HFF-Myc (cell line): ENCODE measurements at regions not wholly inside any gene's neighbourhood (a gene's known extent, or its start where the extent isn't known, plus 50 kb on each side); places are given as distances from the start of the nearest gene placed in this dataset.

ENCODE experiments used
- DNase-seq: peaks from one replicate; pipeline ENCODE4 v3.0.0-alpha.2; 2011; ENCODE audit warnings: low read depth; ENCODE audit errors: extremely low read depth
- H3K4me3 ChIP-seq: replicated peaks from 2 replicates; pipeline ENCODE4 v1.5.1; 2011; ENCODE audit warnings: low read depth, mild to moderate bottlenecking, control low read depth, low read length
- TF ChIP-seq, protein P1 (sequence below): IDR thresholded peaks from 2 replicates; pipeline ENCODE4 v1.5.1; 2012; ENCODE audit warnings: mild to moderate bottlenecking, low read depth, low read length, control low read depth; ENCODE audit errors: missing control alignments

- TF ChIP-seq, protein P1, sequence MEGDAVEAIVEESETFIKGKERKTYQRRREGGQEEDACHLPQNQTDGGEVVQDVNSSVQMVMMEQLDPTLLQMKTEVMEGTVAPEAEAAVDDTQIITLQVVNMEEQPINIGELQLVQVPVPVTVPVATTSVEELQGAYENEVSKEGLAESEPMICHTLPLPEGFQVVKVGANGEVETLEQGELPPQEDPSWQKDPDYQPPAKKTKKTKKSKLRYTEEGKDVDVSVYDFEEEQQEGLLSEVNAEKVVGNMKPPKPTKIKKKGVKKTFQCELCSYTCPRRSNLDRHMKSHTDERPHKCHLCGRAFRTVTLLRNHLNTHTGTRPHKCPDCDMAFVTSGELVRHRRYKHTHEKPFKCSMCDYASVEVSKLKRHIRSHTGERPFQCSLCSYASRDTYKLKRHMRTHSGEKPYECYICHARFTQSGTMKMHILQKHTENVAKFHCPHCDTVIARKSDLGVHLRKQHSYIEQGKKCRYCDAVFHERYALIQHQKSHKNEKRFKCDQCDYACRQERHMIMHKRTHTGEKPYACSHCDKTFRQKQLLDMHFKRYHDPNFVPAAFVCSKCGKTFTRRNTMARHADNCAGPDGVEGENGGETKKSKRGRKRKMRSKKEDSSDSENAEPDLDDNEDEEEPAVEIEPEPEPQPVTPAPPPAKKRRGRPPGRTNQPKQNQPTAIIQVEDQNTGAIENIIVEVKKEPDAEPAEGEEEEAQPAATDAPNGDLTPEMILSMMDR, result no peak
- DNase-seq, result no peak
- H3K4me3 ChIP-seq, result no peak overlapping the region
Observed at GRCh38 chr11:111077530-111078322, 167.8 kb upstream of the POU2AF2 start.

DNA sequence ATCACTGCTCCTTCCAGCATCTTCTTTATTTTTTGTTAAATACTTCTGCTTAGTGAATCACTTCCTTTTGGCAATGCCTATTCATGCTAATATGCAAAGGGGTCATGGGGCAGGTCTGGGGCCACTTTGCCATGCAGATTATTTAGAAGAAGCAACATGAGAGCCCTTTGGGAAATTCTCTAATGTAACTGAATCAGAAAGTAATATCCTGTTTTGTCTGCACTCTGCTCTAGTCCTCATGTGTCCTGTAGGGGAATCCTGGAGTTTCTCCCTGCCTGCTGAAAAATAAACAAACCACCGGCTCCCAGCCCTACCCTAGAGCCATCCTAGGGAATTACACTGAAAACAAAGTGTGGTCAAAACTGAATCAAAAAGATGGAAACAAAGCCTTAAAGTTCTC, 176.5 kb upstream of the POU2AF2 start:
- DNase-seq, result peak; percentile 10
- H3K4me3 ChIP-seq, result no peak overlapping the region
- TF ChIP-seq, protein P1, result peak; percentile 27

- TF ChIP-seq, protein P1, result no peak
- DNase-seq, result no peak
- H3K4me3 ChIP-seq, result no peak overlapping the region
Observed at GRCh38 chr11:111067994-111068393, 177.5 kb upstream of the POU2AF2 start.

DNA sequence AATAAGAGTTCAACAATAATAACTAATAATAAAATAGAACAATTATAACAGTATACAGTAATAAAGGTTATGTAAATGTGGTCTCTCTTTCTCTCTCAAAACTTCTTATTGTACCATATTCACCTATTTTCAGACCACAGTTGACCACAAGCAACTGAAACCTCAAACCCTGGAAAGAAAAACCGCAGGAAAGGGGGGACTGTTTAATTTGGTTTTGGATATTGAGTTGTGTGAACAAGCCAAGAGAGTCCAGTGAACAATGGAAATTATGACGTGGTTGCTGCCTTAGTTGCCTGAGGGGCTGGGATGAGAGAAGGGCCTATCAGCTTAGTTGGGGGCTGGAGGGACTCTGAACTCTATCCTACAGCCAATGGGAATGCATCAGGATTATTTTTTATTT, 178.7 kb upstream of the POU2AF2 start:
- TF ChIP-seq, protein P1, result no peak
- H3K4me3 ChIP-seq, result no peak overlapping the region
- no peak for DNase-seq

GRCh38 chr11:111063726-111064517, 181.6 kb upstream of the POU2AF2 start:
- no peak for DNase-seq
- no peak overlapping the region for H3K4me3 ChIP-seq
- TF ChIP-seq, protein P1, result no peak

DNA sequence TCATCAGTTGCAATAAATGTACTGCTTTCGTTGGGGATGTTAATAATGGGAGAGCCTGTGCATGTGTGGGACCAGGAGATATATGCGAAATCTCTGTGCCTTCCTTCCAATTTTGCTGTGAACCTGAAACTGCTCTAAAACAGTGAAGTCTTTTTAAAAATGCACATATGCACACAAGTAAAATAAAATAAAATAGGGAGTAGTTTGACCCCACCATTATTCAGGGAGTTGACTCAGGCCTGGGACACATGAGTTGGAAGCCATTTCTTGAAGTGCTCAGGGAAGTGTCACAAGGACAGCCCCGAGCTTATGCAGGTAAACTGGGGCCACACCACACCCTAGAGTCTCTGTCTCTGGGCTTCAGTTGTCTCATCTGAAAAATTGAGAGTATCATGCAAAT, 183.1 kb upstream of the POU2AF2 start:
- H3K4me3 ChIP-seq, result no peak overlapping the region
- no peak for DNase-seq

More for the DNA sequence above, 183.1 kb upstream of the POU2AF2 start:
- TF ChIP-seq, protein P1, result no peak
